Fibroblast of lung (primary cell): ENCODE measurements at regions not wholly inside any gene's neighbourhood (a gene's known extent, or its start where the extent isn't known, plus 50 kb on each side); places are given as distances from the start of the nearest gene placed in this dataset.
"Not testable (repeated sequence)": the region's sequence is repeated elsewhere in the genome, so short reads cannot be mapped to it uniquely, and the experiment has no call there.

Source experiments
- DNase-seq, 2 donors: peaks; one replicate each; pipeline versions ENCODE4 v3.0.0 to v3.0.0-alpha.2; 2010; ENCODE audit warnings: low read depth in 2 of 2
- H2AFZ ChIP-seq: 2 replicates; pipeline ENCODE4 v1.5.1; 2012; ENCODE audit warnings: low read length, control low read depth, inconsistent platforms
- H3K27ac ChIP-seq: 2 replicates; pipeline ENCODE4 v1.5.1; 2011; ENCODE audit warnings: low read length, control low read depth; ENCODE audit not compliant: insufficient read depth
- H3K27me3 ChIP-seq: 2 replicates; pipeline ENCODE4 v1.5.1; 2011; ENCODE audit warnings: mild to moderate bottlenecking, low read length; ENCODE audit not compliant: control insufficient read depth, insufficient read depth
- H3K36me3 ChIP-seq: 2 replicates; pipeline ENCODE4 v1.5.1; 2011; ENCODE audit warnings: low read length; ENCODE audit not compliant: control insufficient read depth, insufficient read depth
- H3K4me1 ChIP-seq: 2 replicates; pipeline ENCODE4 v1.5.1; 2011; ENCODE audit warnings: low read length; ENCODE audit not compliant: control insufficient read depth, insufficient read depth; ENCODE audit errors: extremely low read depth
- H3K4me2 ChIP-seq: 2 replicates; pipeline ENCODE4 v1.5.1; 2011; ENCODE audit warnings: low read length, control low read depth; ENCODE audit not compliant: insufficient read depth; ENCODE audit errors: extremely low read depth
- H3K4me3 ChIP-seq, 4 experiments: fragments of 200-600 bp in 1 of 4; sonication (generic) in 1 of 4; replicated peaks in 1 of 4; 2 replicates each; pipeline ENCODE4 v1.5.1; 2011 to 2016; ENCODE audit warnings: low read length in 4 of 4, low read depth in 3 of 4, mild to moderate bottlenecking in 3 of 4, control low read depth in 2 of 4, inconsistent platforms in 1 of 4, mixed read lengths in 1 of 4; ENCODE audit not compliant: insufficient read depth in 1 of 4; ENCODE audit errors: control extremely low read depth in 1 of 4
- H3K79me2 ChIP-seq: 2 replicates; pipeline ENCODE4 v1.5.1; 2012; ENCODE audit warnings: mild to moderate bottlenecking, low read length, inconsistent platforms; ENCODE audit not compliant: control insufficient read depth, insufficient read depth
- H3K9ac ChIP-seq: 2 replicates; pipeline ENCODE4 v1.5.1; 2011; ENCODE audit warnings: mild to moderate bottlenecking, low read length, control low read depth; ENCODE audit not compliant: insufficient read depth
- H3K9me3 ChIP-seq: 2 replicates; pipeline ENCODE4 v1.5.1; 2012; ENCODE audit warnings: low read depth, low read length; ENCODE audit not compliant: control insufficient read depth, insufficient read depth
- H4K20me1 ChIP-seq: 2 replicates; pipeline ENCODE4 v1.5.1; 2011; ENCODE audit warnings: low read length; ENCODE audit not compliant: control insufficient read depth, insufficient read depth; ENCODE audit errors: extremely low read depth
- EZH2 ChIP-seq: IDR thresholded peaks from 2 replicates; pipeline ENCODE4 v1.5.1; 2012; ENCODE audit warnings: low read length, control low read depth, mild to moderate bottlenecking; ENCODE audit errors: missing control alignments
- TF ChIP-seq, protein P1 (sequence below), 2 donors: IDR thresholded peaks in 1 of 2; conservative IDR thresholded peaks in 1 of 2; 1 replicate in 1 of 2; 2 replicates in 1 of 2; pipeline ENCODE4 v1.5.1; 2011 to 2012; ENCODE audit warnings: low read length in 2 of 2, control low read depth in 1 of 2, inconsistent platforms in 1 of 2, low read depth in 1 of 2, mild to moderate bottlenecking in 1 of 2

DNA sequence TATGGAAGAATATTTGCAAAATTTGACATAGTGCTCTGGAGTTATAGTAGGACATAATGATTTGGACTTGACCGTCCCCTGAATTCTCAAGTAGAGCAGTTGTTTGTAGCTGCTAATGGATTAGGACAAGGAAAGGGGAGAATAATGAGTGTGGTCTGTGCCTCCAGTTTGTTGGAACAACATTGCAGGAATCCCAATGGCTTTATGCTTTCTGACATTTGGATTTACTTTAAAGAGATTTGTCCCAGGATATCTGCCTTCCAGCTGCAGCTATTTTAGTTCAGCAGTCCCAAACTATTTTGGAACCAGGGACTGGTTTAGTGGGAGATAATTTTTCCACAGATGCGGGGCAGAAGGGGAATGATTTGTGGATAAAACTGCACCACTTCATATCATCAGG, 648.2 kb downstream of the SLCO4C1 start:
- no peaks in the 10 kb centered on the region for H3K4me1 ChIP-seq
- H3K27me3 ChIP-seq, result no peaks in the 10 kb centered on the region
- H3K9me3 ChIP-seq, result no peaks in the 10 kb centered on the region
- no peaks in the 10 kb centered on the region for H3K79me2 ChIP-seq
- DNase-seq, result no peak
- H2AFZ ChIP-seq, result no peak overlapping the region
- no peak overlapping the region for H3K27ac ChIP-seq
- no peak overlapping the region for H3K4me2 ChIP-seq
- TF ChIP-seq EZH2, result no peak
- TF ChIP-seq, protein P1, sequence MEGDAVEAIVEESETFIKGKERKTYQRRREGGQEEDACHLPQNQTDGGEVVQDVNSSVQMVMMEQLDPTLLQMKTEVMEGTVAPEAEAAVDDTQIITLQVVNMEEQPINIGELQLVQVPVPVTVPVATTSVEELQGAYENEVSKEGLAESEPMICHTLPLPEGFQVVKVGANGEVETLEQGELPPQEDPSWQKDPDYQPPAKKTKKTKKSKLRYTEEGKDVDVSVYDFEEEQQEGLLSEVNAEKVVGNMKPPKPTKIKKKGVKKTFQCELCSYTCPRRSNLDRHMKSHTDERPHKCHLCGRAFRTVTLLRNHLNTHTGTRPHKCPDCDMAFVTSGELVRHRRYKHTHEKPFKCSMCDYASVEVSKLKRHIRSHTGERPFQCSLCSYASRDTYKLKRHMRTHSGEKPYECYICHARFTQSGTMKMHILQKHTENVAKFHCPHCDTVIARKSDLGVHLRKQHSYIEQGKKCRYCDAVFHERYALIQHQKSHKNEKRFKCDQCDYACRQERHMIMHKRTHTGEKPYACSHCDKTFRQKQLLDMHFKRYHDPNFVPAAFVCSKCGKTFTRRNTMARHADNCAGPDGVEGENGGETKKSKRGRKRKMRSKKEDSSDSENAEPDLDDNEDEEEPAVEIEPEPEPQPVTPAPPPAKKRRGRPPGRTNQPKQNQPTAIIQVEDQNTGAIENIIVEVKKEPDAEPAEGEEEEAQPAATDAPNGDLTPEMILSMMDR (conservative IDR thresholded peaks at IDR 0.05 in 1 of 2, IDR thresholded peaks at IDR 0.05 in 1 of 2; ENCODE audit: low read depth in 1 of 2, low read length in 2 of 2), result no peak
- H3K36me3 ChIP-seq, result no peaks in the 10 kb centered on the region
- no peak overlapping the region for H3K4me3 ChIP-seq
- no peak overlapping the region for H3K9ac ChIP-seq
- no peaks in the 10 kb centered on the region for H4K20me1 ChIP-seq

DNA sequence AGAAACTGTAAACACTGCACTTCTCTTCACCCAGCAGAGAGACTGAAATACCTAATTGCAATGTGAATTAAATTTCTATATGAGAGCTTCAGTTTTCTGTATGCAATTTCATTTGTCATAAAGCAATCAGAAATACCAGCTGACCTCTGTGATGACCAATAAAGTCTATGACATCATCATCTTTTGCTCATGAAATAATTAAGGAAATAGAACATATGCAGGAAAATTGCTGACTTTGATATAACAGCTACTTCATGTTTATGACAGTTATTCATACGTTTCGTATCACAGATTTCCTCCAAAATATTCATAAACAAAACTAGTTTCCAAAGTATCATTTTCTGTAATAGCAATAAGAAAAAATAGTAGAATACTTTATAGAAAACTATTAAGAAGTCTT, 652.3 kb downstream of the SLCO4C1 start:
- Histone ChIP-seq H3K36me3 (no peaks in the 10 kb centered on the region), H3K4me1 (no peaks in the 10 kb centered on the region), H4K20me1 (no peaks in the 10 kb centered on the region), H3K79me2 (no peaks in the 10 kb centered on the region), H3K27ac (no peak overlapping the region), H3K9me3 (no peaks in the 10 kb centered on the region), H3K4me2 (no peak overlapping the region), H2AFZ (no peak overlapping the region), H3K4me3 (no peak overlapping the region), H3K27me3 (no peaks in the 10 kb centered on the region), H3K9ac (no peak overlapping the region)
- peak in 1 of 2 donors; percentile 1 for DNase-seq
- TF ChIP-seq EZH2, result no peak
- TF ChIP-seq, protein P1 (conservative IDR thresholded peaks at IDR 0.05 in 1 of 2, IDR thresholded peaks at IDR 0.05 in 1 of 2; ENCODE audit: low read depth in 1 of 2, low read length in 2 of 2), result no peak

DNA sequence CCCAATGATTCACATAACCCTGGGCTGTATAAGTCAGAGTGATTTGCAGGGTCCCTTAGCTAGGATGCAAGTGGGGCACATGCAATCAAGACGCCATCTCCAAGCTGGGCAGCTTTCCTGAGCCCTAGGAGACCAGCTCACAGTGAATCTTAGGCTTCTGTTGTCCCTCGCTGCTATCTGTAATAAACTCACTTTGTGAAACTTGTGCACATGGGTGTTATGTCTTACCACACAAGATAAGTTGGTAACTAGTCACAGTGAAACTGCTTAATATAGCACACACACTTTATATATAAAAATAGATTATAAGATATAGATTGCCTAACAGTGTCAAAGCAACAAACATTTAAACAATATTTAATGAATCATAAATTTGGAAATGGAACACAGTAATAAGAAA, 658.5 kb downstream of the SLCO4C1 start:
- Histone ChIP-seq H2AFZ (no peak overlapping the region), H3K9me3 (no peaks in the 10 kb centered on the region), H3K36me3 (no peaks in the 10 kb centered on the region), H3K79me2 (no peaks in the 10 kb centered on the region), H3K4me1 (no peaks in the 10 kb centered on the region), H3K27ac (no peak overlapping the region), H3K4me3 (no peak overlapping the region), H3K9ac (no peak overlapping the region), H3K27me3 (no peaks in the 10 kb centered on the region), H3K4me2 (no peak overlapping the region), H4K20me1 (no peaks in the 10 kb centered on the region)
- TF ChIP-seq EZH2, result no peak
- TF ChIP-seq, protein P1 (conservative IDR thresholded peaks at IDR 0.05 in 1 of 2, IDR thresholded peaks at IDR 0.05 in 1 of 2; ENCODE audit: low read depth in 1 of 2, low read length in 2 of 2), result no peak
- DNase-seq, result no peak

DNA sequence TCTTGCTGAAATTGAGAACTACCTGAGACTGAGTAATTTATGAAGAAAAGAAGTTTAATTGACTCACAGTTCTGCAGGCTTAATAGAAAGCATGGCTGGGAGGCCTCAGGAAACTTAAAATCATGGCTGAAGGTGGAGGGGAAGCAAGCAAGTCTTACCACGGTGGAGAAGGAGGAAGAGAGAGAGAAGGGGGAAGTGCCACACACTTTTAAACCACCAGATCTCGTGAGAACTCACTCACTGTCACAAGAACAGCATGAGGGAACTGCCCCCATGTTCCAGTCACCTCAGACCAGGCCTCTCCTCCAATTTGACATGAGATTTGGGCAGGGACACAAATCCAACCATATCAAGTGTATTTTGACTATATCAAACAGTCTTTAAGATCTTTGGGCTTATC, 668.3 kb downstream of the SLCO4C1 start:
- not testable (repeated sequence) for H3K36me3 ChIP-seq, H2AFZ ChIP-seq, H3K79me2 ChIP-seq, H4K20me1 ChIP-seq, H3K9ac ChIP-seq, H3K27ac ChIP-seq, H3K9me3 ChIP-seq, DNase-seq, H3K4me3 ChIP-seq, H3K27me3 ChIP-seq, H3K4me1 ChIP-seq, H3K4me2 ChIP-seq
